Activated CD4-positive, alpha-beta memory T cell treated with anti-CD3 and anti-CD28 coated beads for 36 hours (primary cell): ENCODE measurements at regions not wholly inside any gene's neighbourhood (a gene's known extent, or its start where the extent isn't known, plus 50 kb on each side); places are given as distances from the start of the nearest gene placed in this dataset.

Experiments
- CTCF ChIA-PET: fragments of 350-600 bp; sonication (Branson Sonifier 250); formaldehyde crosslinking; loops from one replicate; lab custom pipeline; 2021; ENCODE audit warnings: antibody characterized with exemption, inconsistent platforms; lab: Charles Lee
- POLR2A ChIA-PET: fragments of 350-600 bp; sonication (Branson Sonifier 250); formaldehyde crosslinking; loops from one replicate; lab custom pipeline; 2021; ENCODE audit warnings: antibody characterized with exemption; lab: Charles Lee
- DNase-seq: peaks from one replicate; pipeline ENCODE4 v3.0.0-alpha.2; 2020
- H3K27ac Mint-ChIP-seq: one replicate; pipeline ENCODE4 v1.8.0; 2021; ENCODE audit warnings: mixed read lengths
- H3K27me3 Mint-ChIP-seq: one replicate; pipeline ENCODE4 v1.8.0; 2021; ENCODE audit warnings: mixed read lengths
- H3K36me3 Mint-ChIP-seq: one replicate; pipeline ENCODE4 v1.8.0; 2021; ENCODE audit warnings: mixed read lengths
- H3K4me1 Mint-ChIP-seq: one replicate; pipeline ENCODE4 v1.8.0; 2021; ENCODE audit warnings: low read depth, mixed read lengths
- H3K4me3 Mint-ChIP-seq: one replicate; pipeline ENCODE4 v1.8.0; 2021; ENCODE audit warnings: mild to moderate bottlenecking, mixed read lengths
- H3K9me3 Mint-ChIP-seq: one replicate; pipeline ENCODE4 v1.8.0; 2021; ENCODE audit warnings: mixed read lengths
- intact Hi-C: fragments of 100-400 bp; cut with micrococcal nuclease; formaldehyde crosslinking; loops from one replicate; pipeline ENCODE4 v1.15.1; 2023

GRCh38 chr3:105923140-105923539 is 54.3 kb upstream of the CBLB start:
- no peaks in the 10 kb centered on the region for H3K36me3 Mint-ChIP-seq
- ChIA-PET POLR2A (no interaction called here), CTCF (no interaction called here)
- DNase-seq = no peak
- H3K27me3 Mint-ChIP-seq = no peaks in the 10 kb centered on the region
- no peaks in the 10 kb centered on the region for H3K4me1 Mint-ChIP-seq
- no peak overlapping the region for H3K4me3 Mint-ChIP-seq
- intact Hi-C loops = no loop called here
- peaks cover 11% of the 10 kb centered on the region for H3K9me3 Mint-ChIP-seq
- no peak overlapping the region for H3K27ac Mint-ChIP-seq

GRCh38 chr3:105927741-105928140 is 58.9 kb upstream of the CBLB start:
- ChIA-PET CTCF (no interaction called here), POLR2A (no interaction called here)
- no peak overlapping the region for H3K27ac Mint-ChIP-seq
- no peaks in the 10 kb centered on the region for H3K27me3 Mint-ChIP-seq
- no peaks in the 10 kb centered on the region for H3K36me3 Mint-ChIP-seq
- no peaks in the 10 kb centered on the region for H3K9me3 Mint-ChIP-seq
- no peak for DNase-seq
- no peaks in the 10 kb centered on the region for H3K4me1 Mint-ChIP-seq
- intact Hi-C loops = no loop called here
- no peak overlapping the region for H3K4me3 Mint-ChIP-seq

DNA sequence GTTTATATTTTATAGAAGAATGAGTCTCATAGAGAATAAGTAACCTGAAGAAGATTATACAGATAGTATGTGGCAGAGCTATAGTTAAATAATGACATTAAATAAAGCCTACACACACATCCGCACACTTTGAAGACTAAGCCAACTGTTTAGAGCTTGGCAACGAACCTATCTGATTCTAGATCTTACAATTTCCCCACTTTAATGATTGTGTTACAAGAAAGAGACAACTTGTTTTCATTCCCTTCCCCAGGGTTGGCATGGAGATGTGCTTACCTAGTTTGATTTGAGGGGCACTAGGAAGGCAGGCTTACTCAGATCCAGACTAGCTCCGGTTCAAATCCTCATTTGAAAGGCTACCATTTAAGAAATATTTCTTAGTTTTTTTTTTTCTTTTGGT is 61.9 kb upstream of the CBLB start:
- DNase-seq = no peak
- POLR2A ChIA-PET = interaction anchor here (0.6 kb wide), 1 partner anchor 205 kb away, joined by 3 read pairs; no protein-coding TSS in a partner anchor
- intact Hi-C loops = no loop called here
- no peak overlapping the region for H3K4me3 Mint-ChIP-seq
- CTCF ChIA-PET = no interaction called here
- H3K27me3 Mint-ChIP-seq = no peaks in the 10 kb centered on the region
- no peak overlapping the region for H3K27ac Mint-ChIP-seq
- H3K4me1 Mint-ChIP-seq = no peaks in the 10 kb centered on the region
- H3K36me3 Mint-ChIP-seq = no peaks in the 10 kb centered on the region
- H3K9me3 Mint-ChIP-seq = no peaks in the 10 kb centered on the region

GRCh38 chr3:105931500-105931899 is 62.7 kb upstream of the CBLB start:
- Mint-ChIP-seq H3K27ac (no peak overlapping the region), H3K4me1 (no peaks in the 10 kb centered on the region), H3K4me3 (no peak overlapping the region), H3K27me3 (no peaks in the 10 kb centered on the region), H3K9me3 (no peaks in the 10 kb centered on the region), H3K36me3 (no peaks in the 10 kb centered on the region)
- POLR2A ChIA-PET = no interaction called here
- no peak for DNase-seq
- CTCF ChIA-PET = no interaction called here
- intact Hi-C loops = no loop called here

DNA sequence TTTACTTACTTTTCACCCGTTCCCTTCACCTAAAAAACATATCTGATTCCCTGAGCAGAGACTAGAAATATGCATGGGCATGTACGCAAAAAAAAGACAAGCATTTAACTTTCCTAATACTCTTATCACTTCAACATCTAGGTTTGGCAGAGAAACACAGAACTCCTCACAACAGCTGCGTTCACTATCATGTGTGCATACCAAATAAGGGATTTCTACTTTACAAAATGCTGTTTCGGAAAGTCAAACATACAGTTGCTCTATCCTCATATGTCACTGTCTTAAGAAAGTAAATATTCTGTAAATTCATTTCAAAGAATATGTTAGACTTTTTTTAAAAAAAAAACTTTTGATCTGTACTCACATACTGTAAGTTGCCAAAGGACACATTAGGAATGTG is 65.1 kb upstream of the CBLB start:
- DNase-seq = no peak
- CTCF ChIA-PET = no interaction called here
- intact Hi-C loops = no loop called here

GRCh38 chr3:105938101-105938500 is 69.3 kb upstream of the CBLB start:
- Mint-ChIP-seq H3K36me3 (no peaks in the 10 kb centered on the region), H3K9me3 (no peaks in the 10 kb centered on the region), H3K27me3 (no peaks in the 10 kb centered on the region), H3K27ac (no peak overlapping the region), H3K4me1 (no peaks in the 10 kb centered on the region), H3K4me3 (no peak overlapping the region)
- intact Hi-C loops = no loop called here
- ChIA-PET POLR2A (no interaction called here), CTCF (no interaction called here)
- no peak for DNase-seq

More for the DNA sequence above, 65.1 kb upstream of the CBLB start:
- Mint-ChIP-seq H3K27ac (no peak overlapping the region), H3K36me3 (no peaks in the 10 kb centered on the region), H3K9me3 (no peaks in the 10 kb centered on the region), H3K27me3 (no peaks in the 10 kb centered on the region), H3K4me3 (no peak overlapping the region), H3K4me1 (no peaks in the 10 kb centered on the region)
- POLR2A ChIA-PET = no interaction called here

DNA sequence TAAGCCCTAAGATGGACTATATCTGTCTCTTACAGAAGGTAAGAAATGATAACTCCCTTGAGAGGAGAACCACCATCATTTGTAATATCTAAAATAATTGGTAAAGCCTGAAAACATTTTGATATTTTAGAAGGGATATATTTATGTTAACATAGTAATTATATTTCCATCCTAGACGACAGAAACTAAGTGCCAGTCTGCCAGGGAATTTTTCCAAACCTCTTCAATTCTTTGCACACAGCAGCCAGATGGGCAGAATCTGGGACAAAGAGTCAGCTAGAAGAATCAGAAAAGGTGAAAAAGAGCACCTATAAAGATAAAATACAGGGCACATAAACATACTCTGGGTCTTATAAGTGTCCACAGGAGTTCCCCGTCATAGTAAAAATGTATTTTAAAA is 70.0 kb upstream of the CBLB start:
- POLR2A ChIA-PET = no interaction called here
- Mint-ChIP-seq H3K9me3 (no peaks in the 10 kb centered on the region), H3K36me3 (no peaks in the 10 kb centered on the region), H3K27ac (no peak overlapping the region), H3K27me3 (no peaks in the 10 kb centered on the region), H3K4me1 (no peaks in the 10 kb centered on the region), H3K4me3 (no peak overlapping the region)
- no peak for DNase-seq
- intact Hi-C loops = no loop called here
- CTCF ChIA-PET = no interaction called here

DNA sequence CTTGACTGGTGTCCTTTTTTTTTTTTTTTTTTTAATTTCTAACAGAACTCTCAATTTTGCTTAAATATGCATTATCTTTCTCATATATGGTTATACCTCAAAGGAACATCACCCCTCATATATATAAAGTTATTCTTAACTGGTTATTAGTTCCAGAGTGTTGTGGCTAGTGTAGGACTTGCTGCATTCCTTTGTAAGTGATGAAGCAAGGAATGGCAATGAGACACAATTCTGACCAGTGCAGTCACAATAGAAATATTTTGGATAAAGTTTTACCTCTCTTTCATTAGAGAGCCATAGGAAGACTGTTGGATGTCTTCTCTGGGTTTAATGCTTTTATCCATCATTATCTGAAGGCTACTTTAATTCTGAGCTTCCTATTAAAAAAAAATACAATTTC is 75.5 kb upstream of the CBLB start:
- Mint-ChIP-seq H3K36me3 (no peaks in the 10 kb centered on the region), H3K9me3 (no peaks in the 10 kb centered on the region), H3K4me1 (no peaks in the 10 kb centered on the region), H3K27ac (no peak overlapping the region), H3K4me3 (no peak overlapping the region), H3K27me3 (no peaks in the 10 kb centered on the region)
- ChIA-PET POLR2A (no interaction called here), CTCF (no interaction called here)
- intact Hi-C loops = no loop called here
- DNase-seq = no peak

DNA sequence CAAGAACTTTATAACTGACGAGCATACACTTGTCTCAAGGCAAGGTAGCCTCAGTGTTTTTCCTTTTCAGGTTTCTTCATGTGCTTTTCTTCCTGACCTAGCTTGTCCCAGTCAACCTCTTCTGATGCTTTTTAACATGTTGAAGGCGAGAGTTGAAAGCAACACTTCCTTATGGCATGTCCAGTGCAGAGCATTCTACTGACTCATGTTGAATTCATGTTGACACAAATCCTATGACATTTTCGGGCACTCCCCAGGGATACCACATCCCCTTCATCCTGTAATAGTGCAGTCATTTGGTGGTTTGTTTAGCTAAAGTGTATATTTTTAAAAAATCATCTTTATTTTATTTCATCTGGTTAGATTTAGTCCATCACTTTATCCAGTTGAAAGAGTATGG is 75.9 kb upstream of the CBLB start:
- H3K27ac Mint-ChIP-seq = no peak overlapping the region
- CTCF ChIA-PET = no interaction called here
- no peak overlapping the region for H3K4me3 Mint-ChIP-seq
- H3K27me3 Mint-ChIP-seq = no peaks in the 10 kb centered on the region
- no peaks in the 10 kb centered on the region for H3K4me1 Mint-ChIP-seq
- intact Hi-C loops = no loop called here
- POLR2A ChIA-PET = no interaction called here
- DNase-seq = no peak
- no peaks in the 10 kb centered on the region for H3K36me3 Mint-ChIP-seq
- no peaks in the 10 kb centered on the region for H3K9me3 Mint-ChIP-seq

GRCh38 chr3:105948101-105948500 is 79.3 kb upstream of the CBLB start:
- Mint-ChIP-seq H3K4me3 (no peak overlapping the region), H3K27me3 (no peaks in the 10 kb centered on the region), H3K27ac (no peak overlapping the region), H3K36me3 (no peaks in the 10 kb centered on the region), H3K4me1 (no peaks in the 10 kb centered on the region), H3K9me3 (no peaks in the 10 kb centered on the region)
- intact Hi-C loops = no loop called here
- CTCF ChIA-PET = no interaction called here
- DNase-seq = no peak
- POLR2A ChIA-PET = no interaction called here

DNA sequence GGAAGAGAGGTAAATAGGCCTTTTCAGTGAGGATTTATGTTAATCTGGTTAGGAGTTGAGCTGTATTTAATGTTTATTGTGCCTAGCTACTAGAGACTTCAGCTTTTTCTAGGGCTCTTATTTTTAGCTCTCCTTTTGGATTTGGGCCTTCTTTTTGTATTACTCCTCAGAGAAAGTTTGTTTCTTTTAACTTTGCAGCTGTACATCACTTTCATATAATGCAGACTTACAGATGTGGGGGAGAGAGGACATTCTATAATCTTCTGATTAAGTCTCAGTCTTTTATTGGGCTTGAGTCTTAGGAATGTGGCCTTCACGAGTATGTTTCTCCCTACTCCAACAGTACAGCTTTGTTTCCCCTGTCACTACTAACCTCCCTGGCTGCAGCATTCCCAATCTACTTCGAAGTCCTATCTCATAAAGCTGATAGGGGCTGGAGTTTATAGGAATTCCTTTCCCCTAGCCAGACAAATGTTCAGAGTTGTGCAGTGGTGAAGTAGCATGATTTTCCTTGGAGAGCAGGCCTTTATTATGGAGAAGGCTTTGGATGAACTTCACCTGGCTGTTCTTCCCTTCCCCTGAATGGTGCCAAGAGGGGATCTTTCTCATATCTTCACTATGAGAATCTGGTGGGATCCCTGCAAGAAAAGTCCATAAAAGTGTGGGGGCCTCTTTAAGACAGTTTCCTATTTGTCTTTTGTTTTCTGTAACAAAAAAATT is 82.2 kb upstream of the CBLB start:
- Mint-ChIP-seq H3K4me1 (no peaks in the 10 kb centered on the region), H3K27ac (no peak overlapping the region), H3K4me3 (no peak overlapping the region), H3K27me3 (no peaks in the 10 kb centered on the region), H3K36me3 (no peaks in the 10 kb centered on the region), H3K9me3 (no peaks in the 10 kb centered on the region)
- no peak for DNase-seq
- CTCF ChIA-PET = no interaction called here
- POLR2A ChIA-PET = no interaction called here
- intact Hi-C loops = no loop called here

GRCh38 chr3:105953831-105954230 is 85.0 kb upstream of the CBLB start:
- Mint-ChIP-seq H3K36me3 (no peaks in the 10 kb centered on the region), H3K4me3 (no peak overlapping the region), H3K9me3 (no peaks in the 10 kb centered on the region), H3K27ac (no peak overlapping the region), H3K27me3 (no peaks in the 10 kb centered on the region), H3K4me1 (no peaks in the 10 kb centered on the region)
- CTCF ChIA-PET = interaction anchor here (0.5 kb wide), 1 partner anchor 620 kb away, joined by 3 read pairs; no protein-coding TSS in a partner anchor
- intact Hi-C loops = no loop called here
- DNase-seq = no peak
- POLR2A ChIA-PET = no interaction called here

- intact Hi-C loops = no loop called here
- Mint-ChIP-seq H3K27me3 (no peaks in the 10 kb centered on the region), H3K27ac (no peak overlapping the region), H3K9me3 (no peaks in the 10 kb centered on the region), H3K36me3 (no peaks in the 10 kb centered on the region), H3K4me1 (no peaks in the 10 kb centered on the region), H3K4me3 (no peak overlapping the region)
- ChIA-PET CTCF (no interaction called here), POLR2A (no interaction called here)
- DNase-seq = no peak
Observed at GRCh38 chr3:105956306-105956705, 87.5 kb upstream of the CBLB start.
